Hematopoietic multipotent progenitor cell treated with erythropoietin and hydrocortisone succinate and interleukin-3 and kit ligand, for 8 days (in vitro differentiated cells): ENCODE measurements at regions not wholly inside any gene's neighbourhood (a gene's known extent, or its start where the extent isn't known, plus 50 kb on each side); places are given as distances from the start of the nearest gene placed in this dataset.

Experiments used
- DNase-seq: peaks from one replicate; pipeline ENCODE4 v3.0.0-alpha.2; 2015

- DNase-seq = no peak
Observed at GRCh38 chrX:13144927-13145655, 100.7 kb upstream of the FAM9C start.

GRCh38 chrX:13142891-13143290 lies 98.5 kb upstream of the FAM9C start:
- DNase-seq = peak; percentile 80

GRCh38 chrX:13140007-13140406 lies 95.6 kb upstream of the FAM9C start:
- DNase-seq = no peak

- no peak for DNase-seq
Observed at GRCh38 chrX:13131396-13132137, 87.1 kb upstream of the FAM9C start.

- DNase-seq = no peak
Observed at GRCh38 chrX:13130816-13131215, 86.4 kb upstream of the FAM9C start.

GRCh38 chrX:13128104-13128503 lies 83.7 kb upstream of the FAM9C start:
- no peak for DNase-seq

- no peak for DNase-seq
Observed at GRCh38 chrX:13126775-13127174, 82.4 kb upstream of the FAM9C start.

- DNase-seq = no peak
Observed at GRCh38 chrX:13125188-13125587, 80.8 kb upstream of the FAM9C start.

- DNase-seq = no peak
Observed at GRCh38 chrX:13123857-13124345, 79.5 kb upstream of the FAM9C start.

GRCh38 chrX:13123247-13123856 lies 78.9 kb upstream of the FAM9C start:
- DNase-seq = no peak

- DNase-seq = no peak
Observed at GRCh38 chrX:13121020-13121555, 76.7 kb upstream of the FAM9C start.

GRCh38 chrX:13120017-13120416 lies 75.6 kb upstream of the FAM9C start:
- no peak for DNase-seq

GRCh38 chrX:13119386-13119785 lies 75.0 kb upstream of the FAM9C start:
- DNase-seq = no peak

GRCh38 chrX:13115146-13115855 lies 70.9 kb upstream of the FAM9C start:
- DNase-seq = no peak

GRCh38 chrX:13112499-13112898 lies 68.1 kb upstream of the FAM9C start:
- no peak for DNase-seq

GRCh38 chrX:13110433-13111324 lies 66.3 kb upstream of the FAM9C start:
- DNase-seq = no peak

- DNase-seq = no peak
Observed at GRCh38 chrX:13109817-13110216, 65.4 kb upstream of the FAM9C start.

GRCh38 chrX:13103914-13104274 lies 59.5 kb upstream of the FAM9C start:
- DNase-seq = no peak

GRCh38 chrX:13103188-13103913 lies 58.9 kb upstream of the FAM9C start:
- DNase-seq = no peak

- no peak for DNase-seq
Observed at GRCh38 chrX:13102636-13103035, 58.2 kb upstream of the FAM9C start.

GRCh38 chrX:13101441-13102139 lies 57.2 kb upstream of the FAM9C start:
- peak; percentile 33 for DNase-seq
